ENCODE measurements at regions not wholly inside any gene's neighbourhood (a gene's known extent, or its start where the extent isn't known, plus 50 kb on each side); places are given as distances from the start of the nearest gene placed in this dataset.
"Not testable (repeated sequence)": the region's sequence is repeated elsewhere in the genome, so short reads cannot be mapped to it uniquely, and the experiment has no call there.

- no peak overlapping the region for H3K4me3 ChIP-seq (ENCODE audit: low read depth, low read length)
Observed at GRCh38 chrX:106220177-106220576, 52.1 kb downstream of the PWWP3B start.

GRCh38 chrX:106243376-106243775 lies 75.3 kb downstream of the PWWP3B start:
- no peaks in the 10 kb centered on the region for H3K36me3 ChIP-seq (ENCODE audit: insufficient read depth, low read length)
- H2AFZ ChIP-seq (ENCODE audit: low read length, unreplicated experiment), result no peak overlapping the region
- H3K79me2 ChIP-seq (ENCODE audit: control insufficient read depth, insufficient read depth, low read length, unreplicated experiment), result no peaks in the 10 kb centered on the region
- no peaks in the 10 kb centered on the region for H3K27me3 ChIP-seq (ENCODE audit: insufficient read depth, low read length)
- no peaks in the 10 kb centered on the region for H3K4me1 ChIP-seq (ENCODE audit: control insufficient read depth, insufficient read depth, low read length, unreplicated experiment)
- H3K27ac ChIP-seq (ENCODE audit: low read depth, low read length), result no peak overlapping the region
- no peak overlapping the region for H3K4me3 ChIP-seq (ENCODE audit: low read depth, low read length)

More at GRCh38 chrX:106220177-106220576, 52.1 kb downstream of the PWWP3B start:
- no peaks in the 10 kb centered on the region for H3K36me3 ChIP-seq (ENCODE audit: insufficient read depth, low read length)
- no peak overlapping the region for H3K27ac ChIP-seq (ENCODE audit: low read depth, low read length)
- H3K4me1 ChIP-seq (ENCODE audit: control insufficient read depth, insufficient read depth, low read length, unreplicated experiment), result no peaks in the 10 kb centered on the region
- no peaks in the 10 kb centered on the region for H3K27me3 ChIP-seq (ENCODE audit: insufficient read depth, low read length)
- H3K79me2 ChIP-seq (ENCODE audit: control insufficient read depth, insufficient read depth, low read length, unreplicated experiment), result no peaks in the 10 kb centered on the region
- H2AFZ ChIP-seq (ENCODE audit: low read length, unreplicated experiment), result no peak overlapping the region

GRCh38 chrX:106246511-106246910 lies 78.4 kb downstream of the PWWP3B start:
- no peak overlapping the region for H3K4me3 ChIP-seq (ENCODE audit: low read depth, low read length)
- H3K27me3 ChIP-seq (ENCODE audit: insufficient read depth, low read length), result no peaks in the 10 kb centered on the region
- no peaks in the 10 kb centered on the region for H3K36me3 ChIP-seq (ENCODE audit: insufficient read depth, low read length)
- no peak overlapping the region for H3K27ac ChIP-seq (ENCODE audit: low read depth, low read length)
- H2AFZ ChIP-seq (ENCODE audit: low read length, unreplicated experiment), result no peak overlapping the region
- no peaks in the 10 kb centered on the region for H3K4me1 ChIP-seq (ENCODE audit: control insufficient read depth, insufficient read depth, low read length, unreplicated experiment)
- H3K79me2 ChIP-seq (ENCODE audit: control insufficient read depth, insufficient read depth, low read length, unreplicated experiment), result no peaks in the 10 kb centered on the region

- no peaks in the 10 kb centered on the region for H3K36me3 ChIP-seq (ENCODE audit: insufficient read depth, low read length)
- H3K4me3 ChIP-seq (ENCODE audit: low read depth, low read length), result no peak overlapping the region
- no peak overlapping the region for H2AFZ ChIP-seq (ENCODE audit: low read length, unreplicated experiment)
- H3K27ac ChIP-seq (ENCODE audit: low read depth, low read length), result no peak overlapping the region; the same call in 1 of the 2 replicates
- no peaks in the 10 kb centered on the region for H3K79me2 ChIP-seq (ENCODE audit: control insufficient read depth, insufficient read depth, low read length, unreplicated experiment)
- H3K27me3 ChIP-seq (ENCODE audit: insufficient read depth, low read length), result no peaks in the 10 kb centered on the region
- H3K4me1 ChIP-seq (ENCODE audit: control insufficient read depth, insufficient read depth, low read length, unreplicated experiment), result no peaks in the 10 kb centered on the region
Observed at GRCh38 chrX:106247162-106247561, 79.1 kb downstream of the PWWP3B start.

DNA sequence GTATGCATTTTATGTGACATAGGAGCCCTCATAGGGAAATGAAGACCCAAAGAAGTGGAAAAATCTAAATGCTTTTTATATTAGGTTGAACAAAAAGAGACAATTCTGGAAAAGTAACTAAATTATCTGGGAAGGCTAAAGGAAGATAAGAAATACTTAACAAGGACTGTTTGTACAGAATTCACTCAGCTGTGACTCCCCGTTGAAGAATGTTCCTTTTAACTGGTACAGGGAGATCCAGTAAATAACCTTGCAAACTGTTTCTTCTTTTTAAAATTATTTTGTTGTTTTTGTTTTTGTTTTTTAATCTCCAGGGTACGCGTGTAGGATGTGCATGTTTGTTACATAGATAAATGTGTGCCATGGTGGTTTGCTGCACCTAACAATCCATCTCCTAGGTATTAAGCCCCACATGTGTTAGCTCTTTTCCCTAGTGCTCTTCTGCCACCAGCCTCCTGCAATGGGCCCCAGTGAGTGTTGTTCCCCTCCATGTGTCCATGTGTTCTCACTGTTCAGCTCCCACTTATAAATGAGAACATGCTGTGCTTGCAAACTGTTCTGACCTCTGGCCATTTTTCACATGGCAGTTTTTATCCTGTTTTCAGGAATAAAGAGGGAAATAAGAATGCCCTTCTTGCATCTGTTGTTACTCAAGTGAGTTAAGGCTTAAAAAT lies 81.7 kb downstream of the PWWP3B start:
- Histone ChIP-seq H2AFZ (ENCODE audit: low read length, unreplicated experiment) (no peak overlapping the region), H3K27ac (ENCODE audit: low read depth, low read length) (no peak overlapping the region), H3K36me3 (ENCODE audit: insufficient read depth, low read length) (no peaks in the 10 kb centered on the region), H3K4me3 (ENCODE audit: low read depth, low read length) (no peak overlapping the region), H3K4me1 (ENCODE audit: control insufficient read depth, insufficient read depth, low read length, unreplicated experiment) (no peaks in the 10 kb centered on the region), H3K79me2 (ENCODE audit: control insufficient read depth, insufficient read depth, low read length, unreplicated experiment) (no peaks in the 10 kb centered on the region), H3K27me3 (ENCODE audit: insufficient read depth, low read length) (no peaks in the 10 kb centered on the region)

- Histone ChIP-seq H3K36me3 (ENCODE audit: insufficient read depth, low read length) (no peaks in the 10 kb centered on the region), H3K4me1 (ENCODE audit: control insufficient read depth, insufficient read depth, low read length, unreplicated experiment) (no peaks in the 10 kb centered on the region), H3K27me3 (ENCODE audit: insufficient read depth, low read length) (no peaks in the 10 kb centered on the region), H2AFZ (ENCODE audit: low read length, unreplicated experiment) (no peak overlapping the region), H3K79me2 (ENCODE audit: control insufficient read depth, insufficient read depth, low read length, unreplicated experiment) (no peaks in the 10 kb centered on the region), H3K27ac (ENCODE audit: low read depth, low read length) (no peak overlapping the region), H3K4me3 (ENCODE audit: low read depth, low read length) (no peak overlapping the region)
Observed at GRCh38 chrX:106263817-106264216, 95.7 kb downstream of the PWWP3B start.

- not testable (repeated sequence) for H3K79me2 ChIP-seq (ENCODE audit: control insufficient read depth, insufficient read depth, low read length, unreplicated experiment); H3K4me1 ChIP-seq (ENCODE audit: control insufficient read depth, insufficient read depth, low read length, unreplicated experiment); H3K4me3 ChIP-seq (ENCODE audit: low read depth, low read length); H2AFZ ChIP-seq (ENCODE audit: low read length, unreplicated experiment); H3K27ac ChIP-seq (ENCODE audit: low read depth, low read length); H3K27me3 ChIP-seq (ENCODE audit: insufficient read depth, low read length); H3K36me3 ChIP-seq (ENCODE audit: insufficient read depth, low read length)
Observed at GRCh38 chrX:106273947-106274587, 106.0 kb downstream of the PWWP3B start.

- not testable (repeated sequence) for H2AFZ ChIP-seq (ENCODE audit: low read length, unreplicated experiment); H3K36me3 ChIP-seq (ENCODE audit: insufficient read depth, low read length); H3K27ac ChIP-seq (ENCODE audit: low read depth, low read length); H3K79me2 ChIP-seq (ENCODE audit: control insufficient read depth, insufficient read depth, low read length, unreplicated experiment); H3K4me3 ChIP-seq (ENCODE audit: low read depth, low read length); H3K4me1 ChIP-seq (ENCODE audit: control insufficient read depth, insufficient read depth, low read length, unreplicated experiment); H3K27me3 ChIP-seq (ENCODE audit: insufficient read depth, low read length)
Observed at GRCh38 chrX:106275172-106275571, 107.1 kb downstream of the PWWP3B start.

DNA sequence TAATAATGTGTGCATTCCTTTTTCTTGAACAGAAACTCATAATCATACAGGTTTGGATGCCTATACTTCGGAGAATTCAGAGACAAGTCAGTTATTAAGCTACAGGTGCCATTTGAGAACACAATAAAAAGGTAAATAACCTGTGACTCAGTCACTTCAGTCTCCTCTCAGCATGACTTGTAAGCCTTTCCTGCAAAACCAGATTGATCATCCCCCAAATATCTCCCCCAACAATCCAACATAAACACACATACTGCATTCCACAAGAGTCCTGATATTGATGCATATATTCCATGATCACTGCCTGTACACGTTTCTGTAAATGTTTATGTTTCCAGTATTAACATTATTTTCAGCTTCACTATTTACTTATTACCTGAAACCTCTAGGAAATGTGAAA lies 110.8 kb downstream of the PWWP3B start:
- Histone ChIP-seq H3K4me1 (ENCODE audit: control insufficient read depth, insufficient read depth, low read length, unreplicated experiment) (no peaks in the 10 kb centered on the region), H3K27ac (ENCODE audit: low read depth, low read length) (no peak overlapping the region), H2AFZ (ENCODE audit: low read length, unreplicated experiment) (no peak overlapping the region), H3K36me3 (ENCODE audit: insufficient read depth, low read length) (no peaks in the 10 kb centered on the region), H3K4me3 (ENCODE audit: low read depth, low read length) (no peak overlapping the region), H3K79me2 (ENCODE audit: control insufficient read depth, insufficient read depth, low read length, unreplicated experiment) (no peaks in the 10 kb centered on the region), H3K27me3 (ENCODE audit: insufficient read depth, low read length) (no peaks in the 10 kb centered on the region)

DNA sequence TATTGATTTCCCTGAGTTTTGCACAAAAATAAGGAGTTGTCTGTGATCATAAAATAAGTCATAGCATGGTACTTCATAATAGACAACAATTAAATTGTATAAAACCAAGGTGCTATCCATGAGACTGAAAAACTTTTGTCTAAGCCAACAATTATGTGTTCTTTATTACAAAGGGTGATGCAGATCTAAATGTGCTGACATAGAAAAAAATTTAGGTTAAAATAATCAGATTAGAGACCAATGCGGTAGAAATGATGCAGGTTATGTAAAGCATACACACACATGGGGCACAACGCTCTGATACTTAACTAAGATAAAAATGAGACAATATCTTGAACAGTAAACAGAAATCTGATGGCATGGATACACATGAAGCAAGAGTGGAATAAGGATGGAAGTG lies 113.3 kb downstream of the PWWP3B start:
- Histone ChIP-seq H3K27me3 (ENCODE audit: insufficient read depth, low read length) (no peaks in the 10 kb centered on the region), H3K36me3 (ENCODE audit: insufficient read depth, low read length) (no peaks in the 10 kb centered on the region), H3K79me2 (ENCODE audit: control insufficient read depth, insufficient read depth, low read length, unreplicated experiment) (no peaks in the 10 kb centered on the region), H3K4me3 (ENCODE audit: low read depth, low read length) (no peak overlapping the region), H3K4me1 (ENCODE audit: control insufficient read depth, insufficient read depth, low read length, unreplicated experiment) (no peaks in the 10 kb centered on the region), H2AFZ (ENCODE audit: low read length, unreplicated experiment) (no peak overlapping the region), H3K27ac (ENCODE audit: low read depth, low read length) (no peak overlapping the region)

- no peaks in the 10 kb centered on the region for H3K27me3 ChIP-seq (ENCODE audit: insufficient read depth, low read length)
- H3K27ac ChIP-seq (ENCODE audit: low read depth, low read length), result no peak overlapping the region
- no peak overlapping the region for H3K4me3 ChIP-seq (ENCODE audit: low read depth, low read length)
Observed at GRCh38 chrX:106283841-106284240, 115.7 kb downstream of the PWWP3B start.

More at GRCh38 chrX:106283841-106284240, 115.7 kb downstream of the PWWP3B start:
- Histone ChIP-seq H3K4me1 (ENCODE audit: control insufficient read depth, insufficient read depth, low read length, unreplicated experiment) (no peaks in the 10 kb centered on the region), H2AFZ (ENCODE audit: low read length, unreplicated experiment) (no peak overlapping the region), H3K36me3 (ENCODE audit: insufficient read depth, low read length) (no peaks in the 10 kb centered on the region), H3K79me2 (ENCODE audit: control insufficient read depth, insufficient read depth, low read length, unreplicated experiment) (no peaks in the 10 kb centered on the region)

All from ACC112 (cell line).